Right lobe of liver (tissue), 4 donors: ENCODE measurements at regions not wholly inside any gene's neighbourhood (a gene's known extent, or its start where the extent isn't known, plus 50 kb on each side); places are given as distances from the start of the nearest gene placed in this dataset.

Experiments used
- CTCF ChIP-seq, 4 donors: fragments of 200-600 bp in 3 of 4; fragments of 450-650 bp in 1 of 4; IDR thresholded peaks; one replicate each; pipeline versions ENCODE4 v1.5.1 to v1.8.0; 2016 to 2022; ENCODE audit warnings: antibody characterized with exemption in 4 of 4, mild to moderate bottlenecking in 2 of 4
- POLR2A ChIP-seq: fragments of 450-650 bp; IDR thresholded peaks from one replicate; pipeline ENCODE4 v1.6.1; 2017; ENCODE audit warnings: antibody characterized with exemption, mild to moderate bottlenecking
- donor health status: DM: no; HTN: no; CAD: no.
- donor health status: DM: no; HTN: no; CAD: no.
- donor health status: DM: no; HTN: yes; CAD: no.

- no peak for TF ChIP-seq CTCF (IDR thresholded peaks at IDR 0.05)
- TF ChIP-seq POLR2A, result no peak
Observed at GRCh38 chr5:82719368-82719767, 357.8 kb downstream of the TMEM167A start.
